ENCODE measurements at regions not wholly inside any gene's neighbourhood (a gene's known extent, or its start where the extent isn't known, plus 50 kb on each side); places are given as distances from the start of the nearest gene placed in this dataset.

GRCh38 chr16:13835387-13835786, 84.6 kb upstream of the ERCC4 start:
- Histone ChIP-seq H3K4me2 (ENCODE audit: low read depth, low read length) (no peak overlapping the region), H3K4me1 (ENCODE audit: control insufficient read depth, insufficient read depth, low read length) (no peaks in the 10 kb centered on the region), H3K4ac (ENCODE audit: low read depth, low read length) (no peak overlapping the region), H2BK20ac (ENCODE audit: low read depth, low read length) (no peak overlapping the region), H3K56ac (ENCODE audit: extremely low read depth, insufficient read depth, low read length) (no peak overlapping the region), H4K8ac (ENCODE audit: low read depth in 2 of 2, low read length in 2 of 2) (no peak overlapping the region), H3K9me3 (ENCODE audit: control insufficient read depth, insufficient read depth, low read length) (peaks cover 5% of the 10 kb centered on the region; the same call in 1 of the 2 replicates), H3K18ac (ENCODE audit: low read depth, low read length) (no peak overlapping the region), H3K79me1 (ENCODE audit: low read depth in 1 of 2, low read length in 2 of 2) (no peaks in the 10 kb centered on the region), H2AFZ (replicated peaks; ENCODE audit: low read length, poor library complexity) (no peak overlapping the region), H3K27ac (ENCODE audit: insufficient read depth, low read length) (no peak overlapping the region), H3K9ac (ENCODE audit: low read depth, low read length) (no peak overlapping the region), H3K14ac (replicated peaks; ENCODE audit: low read depth, low read length) (no peak overlapping the region), H3K27me3 (ENCODE audit: control insufficient read depth, insufficient read depth, low read length) (no peaks in the 10 kb centered on the region), H2AK5ac (ENCODE audit: low read depth, low read length) (no peak overlapping the region), H3K36me3 (ENCODE audit: control insufficient read depth, insufficient read depth, low read length) (no peaks in the 10 kb centered on the region), H3K23ac (ENCODE audit: low read depth, low read length) (no peak overlapping the region), H3K4me3 (ENCODE audit: insufficient read depth, low read depth, low read length) (no peak overlapping the region), H2BK5ac (ENCODE audit: low read depth, low read length, poor library complexity, severe bottlenecking) (no peak overlapping the region), H3K9me1 (ENCODE audit: insufficient read depth, low read length) (no peaks in the 10 kb centered on the region), H2BK120ac (ENCODE audit: low read depth, low read length) (no peak overlapping the region), H2AK9ac (replicated peaks; ENCODE audit: low read depth, low read length, poor library complexity) (no peak overlapping the region), H4K5ac (ENCODE audit: low read depth, low read length) (no peak overlapping the region), H4K20me1 (ENCODE audit: insufficient read depth, low read length) (no peaks in the 10 kb centered on the region), H4K91ac (ENCODE audit: insufficient read depth, low read depth, low read length) (no peak overlapping the region), H2BK15ac (ENCODE audit: low read depth, low read length) (no peak overlapping the region)
- POLR2A ChIA-PET (ENCODE audit: unreplicated experiment) = no interaction called here
- TF ChIP-seq FOS (IDR thresholded peaks at IDR 0.05; ENCODE audit: low read depth, low read length) (no peak), RAD21 (IDR thresholded peaks at IDR 0.05; ENCODE audit: low read length) (no peak), BHLHE40 (IDR thresholded peaks at IDR 0.05; ENCODE audit: low read depth, low read length) (no peak), MXI1 (IDR thresholded peaks at IDR 0.05; ENCODE audit: borderline replicate concordance, low read depth, low read length) (no peak), RFX5 (IDR thresholded peaks at IDR 0.05; ENCODE audit: low read depth, low read length) (no peak), NFE2L2 (IDR thresholded peaks at IDR 0.05; ENCODE audit: low read depth, low read length) (no peak), RCOR1 (IDR thresholded peaks at IDR 0.05; ENCODE audit: insufficient replicate concordance, low read length) (no peak), POLR2A (IDR thresholded peaks at IDR 0.05; ENCODE audit: low read depth, low read length) (no peak), USF2 (IDR thresholded peaks at IDR 0.05; ENCODE audit: low read depth, low read length) (no peak), MAFK (IDR thresholded peaks at IDR 0.05; ENCODE audit: low read depth, low read length) (no peak), CHD1 (IDR thresholded peaks at IDR 0.05; ENCODE audit: low read depth, low read length) (no peak), SMC3 (IDR thresholded peaks at IDR 0.05; ENCODE audit: low read depth, low read length) (no peak)
- in situ Hi-C loops (cut with MboI; ENCODE audit: low sequenced_read_pairs) = no loop called here
- dilution Hi-C loops (cut with HindIII; ENCODE audit: low sequenced_read_pairs, unreplicated experiment) = no loop called here
- ATAC-seq (ENCODE audit: low read depth) = no peak
- CTCF ChIA-PET = no interaction called here
- DNase-seq = no peak
- BruUV-seq (replicated peaks) = no TSS peak
- intact Hi-C loops (cut with micrococcal nuclease) = no loop called here
- 80% methylated on average over 1 of the region's 4 CpGs; no CpG with 5 or more reads in 1 of the 2 experiments for WGBS, 2 experiments (ENCODE audit: extremely low coverage in 2 of 2, insufficient read length in 1 of 2)

Data from IMR-90 (cell line).